Colonic mucosa (tissue), 4 donors: ENCODE measurements at regions not wholly inside any gene's neighbourhood (a gene's known extent, or its start where the extent isn't known, plus 50 kb on each side); places are given as distances from the start of the nearest gene placed in this dataset.
A peak's percentile ranks its signal among the peaks of the same experiment; 100 is the strongest.

Source experiments
- DNase-seq: peaks from one replicate; pipeline ENCODE4 v3.0.0-alpha.2; 2020
- H3K27ac ChIP-seq: fragments of 200-600 bp; one replicate; pipeline ENCODE4 v1.8.0; 2021
- H3K27me3 ChIP-seq: fragments of 200-600 bp; one replicate; pipeline ENCODE4 v1.8.0; 2021
- H3K36me3 ChIP-seq: fragments of 200-600 bp; one replicate; pipeline ENCODE4 v1.8.0; 2021
- H3K4me1 ChIP-seq: fragments of 200-600 bp; one replicate; pipeline ENCODE4 v1.8.0; 2021; ENCODE audit warnings: mild to moderate bottlenecking
- H3K4me3 ChIP-seq: fragments of 200-600 bp; one replicate; pipeline ENCODE4 v1.8.0; 2021
- H3K9ac ChIP-seq, 2 donors: one replicate each; pipeline ENCODE4 v1.7.0; 2013; ENCODE audit warnings: control low read depth in 2 of 2, low read depth in 2 of 2, low read length in 2 of 2
- H3K9me3 ChIP-seq: fragments of 200-600 bp; one replicate; pipeline ENCODE4 v1.8.0; 2021
- intact Hi-C: fragments of 100-400 bp; cut with DNase I; formaldehyde crosslinking; loops from one replicate; pipeline ENCODE4 v1.14.1; 2022
- TF ChIP-seq, protein P1 (sequence below): fragments of 200-600 bp; IDR thresholded peaks from one replicate; pipeline ENCODE4 v1.8.0; 2022; ENCODE audit warnings: antibody characterized with exemption, mild to moderate bottlenecking
- donor health status: healthy.
- donor health status: DM: no; HTN: no; CAD: no.
- donor health status: DM: no; HTN: no; CAD: no.

DNA sequence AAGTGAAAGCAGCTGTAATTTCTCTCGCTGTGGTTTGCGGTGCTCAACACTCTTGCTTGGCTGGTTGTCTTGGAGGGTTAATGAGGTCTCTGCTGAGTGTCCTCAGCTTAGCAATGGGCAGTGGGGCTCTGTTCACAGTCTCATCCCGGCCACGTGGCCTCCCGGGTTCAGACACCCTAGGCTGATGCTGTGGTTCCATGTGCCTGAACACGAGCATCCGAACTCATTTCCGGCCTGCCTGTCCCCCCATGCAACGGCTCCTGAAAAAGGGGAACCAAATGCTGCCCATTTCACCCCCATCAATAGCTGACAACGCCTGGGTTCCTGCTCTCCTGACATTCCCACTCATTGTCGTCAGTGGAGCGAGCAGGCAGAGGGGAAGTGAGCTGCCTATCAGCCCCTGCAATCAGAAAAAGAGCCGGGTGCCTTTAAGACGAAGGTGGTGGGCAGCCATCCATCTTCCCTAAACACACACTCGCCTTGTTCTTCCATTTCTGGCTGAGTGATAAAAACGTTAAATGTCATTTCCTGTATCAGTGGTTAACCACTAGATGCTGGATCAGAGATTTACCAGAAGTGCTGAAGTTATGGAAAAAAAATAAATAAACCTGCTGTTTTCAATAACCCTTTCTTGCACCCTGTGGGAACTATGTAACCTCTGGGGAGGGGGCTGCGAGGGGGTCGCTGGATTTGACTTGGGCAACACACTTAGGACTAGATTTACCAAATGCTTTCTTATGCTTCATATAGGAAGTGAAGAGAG is 60.3 kb upstream of the BCL2L14 start:
- peak; percentile 46 for DNase-seq
- H3K9me3 ChIP-seq = no peaks in the 10 kb centered on the region
- H3K27ac ChIP-seq = peak overlapping the region; percentile 23
- no peaks in the 10 kb centered on the region for H3K36me3 ChIP-seq
- H3K4me1 ChIP-seq = peaks cover 6% of the 10 kb centered on the region
- TF ChIP-seq, protein P1, sequence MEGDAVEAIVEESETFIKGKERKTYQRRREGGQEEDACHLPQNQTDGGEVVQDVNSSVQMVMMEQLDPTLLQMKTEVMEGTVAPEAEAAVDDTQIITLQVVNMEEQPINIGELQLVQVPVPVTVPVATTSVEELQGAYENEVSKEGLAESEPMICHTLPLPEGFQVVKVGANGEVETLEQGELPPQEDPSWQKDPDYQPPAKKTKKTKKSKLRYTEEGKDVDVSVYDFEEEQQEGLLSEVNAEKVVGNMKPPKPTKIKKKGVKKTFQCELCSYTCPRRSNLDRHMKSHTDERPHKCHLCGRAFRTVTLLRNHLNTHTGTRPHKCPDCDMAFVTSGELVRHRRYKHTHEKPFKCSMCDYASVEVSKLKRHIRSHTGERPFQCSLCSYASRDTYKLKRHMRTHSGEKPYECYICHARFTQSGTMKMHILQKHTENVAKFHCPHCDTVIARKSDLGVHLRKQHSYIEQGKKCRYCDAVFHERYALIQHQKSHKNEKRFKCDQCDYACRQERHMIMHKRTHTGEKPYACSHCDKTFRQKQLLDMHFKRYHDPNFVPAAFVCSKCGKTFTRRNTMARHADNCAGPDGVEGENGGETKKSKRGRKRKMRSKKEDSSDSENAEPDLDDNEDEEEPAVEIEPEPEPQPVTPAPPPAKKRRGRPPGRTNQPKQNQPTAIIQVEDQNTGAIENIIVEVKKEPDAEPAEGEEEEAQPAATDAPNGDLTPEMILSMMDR = no peak
- intact Hi-C loops = no loop called here
- H3K27me3 ChIP-seq = no peaks in the 10 kb centered on the region
- no peak overlapping the region for H3K4me3 ChIP-seq
- H3K9ac ChIP-seq = no peak overlapping the region

DNA sequence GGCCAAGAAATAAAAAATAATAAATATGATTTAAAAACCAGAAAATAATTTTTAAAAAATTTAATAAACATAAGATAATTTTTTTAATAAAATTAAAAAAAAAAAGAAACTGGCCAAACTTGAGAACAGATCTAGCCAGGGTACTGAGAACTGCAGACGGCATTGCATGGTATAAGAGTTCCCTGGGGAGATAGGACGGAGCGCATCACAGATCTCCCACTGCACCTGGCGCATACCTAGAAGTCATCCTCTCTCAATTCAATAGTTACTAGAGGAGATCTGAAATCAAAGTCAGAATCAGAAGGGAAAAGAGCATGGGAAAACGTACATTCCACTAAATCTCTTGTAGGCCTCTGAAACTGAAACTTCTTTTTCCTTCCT is 58.9 kb upstream of the BCL2L14 start:
- intact Hi-C loops = no loop called here
- H3K36me3 ChIP-seq = no peaks in the 10 kb centered on the region
- no peak overlapping the region for H3K27ac ChIP-seq
- TF ChIP-seq, protein P1 = no peak
- no peak for DNase-seq
- no peaks in the 10 kb centered on the region for H3K27me3 ChIP-seq
- H3K9me3 ChIP-seq = no peaks in the 10 kb centered on the region
- no peak overlapping the region for H3K9ac ChIP-seq
- H3K4me1 ChIP-seq = peaks cover 6% of the 10 kb centered on the region
- H3K4me3 ChIP-seq = no peak overlapping the region

DNA sequence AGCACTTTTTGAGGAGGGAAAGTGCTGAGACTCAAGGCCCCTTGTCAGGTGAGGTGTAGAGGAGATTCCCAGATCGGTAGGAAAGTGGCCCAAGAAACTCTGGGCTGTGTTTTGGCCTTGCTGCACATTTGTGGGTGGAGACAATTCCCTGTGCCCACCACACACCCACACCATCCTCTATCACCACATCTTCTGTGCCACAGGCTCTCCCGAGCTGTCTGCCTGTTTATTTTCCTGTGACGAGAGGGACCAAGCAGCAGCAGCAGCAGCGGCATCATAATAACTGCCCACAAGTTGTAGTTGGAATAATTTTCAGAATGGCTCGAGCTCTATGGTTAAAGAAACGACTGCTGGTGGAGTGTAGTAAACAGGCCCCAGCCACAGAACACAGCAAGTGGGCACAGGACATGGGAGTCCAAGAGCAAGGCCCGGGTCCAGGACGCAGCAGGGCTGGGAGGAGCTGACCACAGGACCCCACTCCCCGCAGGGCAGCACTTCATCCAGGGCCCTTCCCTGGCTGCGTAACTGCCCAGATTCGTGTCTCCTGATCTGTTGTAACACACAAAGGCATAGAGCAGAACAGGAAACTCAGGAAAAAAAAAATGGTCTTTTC is 55.6 kb upstream of the BCL2L14 start:
- intact Hi-C loops = no loop called here
- H3K27me3 ChIP-seq = no peaks in the 10 kb centered on the region
- H3K4me1 ChIP-seq = no peaks in the 10 kb centered on the region
- H3K27ac ChIP-seq = no peak overlapping the region
- no peaks in the 10 kb centered on the region for H3K36me3 ChIP-seq
- DNase-seq = no peak
- H3K9me3 ChIP-seq = no peaks in the 10 kb centered on the region
- no peak overlapping the region for H3K9ac ChIP-seq
- no peak overlapping the region for H3K4me3 ChIP-seq
- TF ChIP-seq, protein P1 = no peak

DNA sequence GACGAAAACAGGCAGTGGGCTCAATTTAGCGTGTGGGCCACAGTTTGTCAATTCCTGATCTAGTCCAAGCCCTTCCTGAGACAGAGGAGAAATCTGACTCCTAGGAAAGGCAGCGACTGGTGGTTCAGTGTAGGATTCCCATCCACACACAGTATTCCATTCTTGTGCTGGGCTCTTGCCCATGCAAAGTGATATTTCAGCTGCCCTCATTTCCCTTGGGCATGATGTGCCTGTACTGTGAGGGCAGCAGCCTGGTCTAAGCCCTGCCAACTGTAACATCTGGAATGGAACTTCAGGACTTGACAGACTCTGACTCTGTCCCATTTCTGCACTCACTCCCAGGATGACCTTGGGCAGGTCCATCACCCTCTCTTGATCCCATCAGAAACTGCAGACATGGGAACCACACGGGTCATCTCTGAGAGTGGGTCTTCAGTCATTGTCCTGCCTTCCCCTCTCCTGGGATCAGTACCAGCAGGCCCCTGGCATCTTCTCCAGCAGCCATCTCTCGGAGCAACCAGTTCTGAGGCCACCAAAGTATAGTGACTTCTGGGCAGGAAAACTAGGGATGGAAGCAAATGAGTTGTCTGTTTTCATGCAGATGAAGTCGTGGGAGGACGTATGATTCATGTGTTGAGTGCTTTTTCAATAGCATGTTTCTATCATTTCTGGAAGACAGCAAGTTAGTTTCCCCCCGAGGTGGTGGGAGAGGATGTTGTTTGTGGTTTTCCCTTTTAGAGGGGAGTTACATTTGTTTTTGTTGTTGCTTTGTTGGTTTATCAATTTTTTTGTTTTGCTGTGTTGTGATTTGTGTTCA is 54.2 kb upstream of the BCL2L14 start:
- TF ChIP-seq, protein P1 = no peak
- Histone ChIP-seq H3K9me3 (no peaks in the 10 kb centered on the region), H3K36me3 (no peaks in the 10 kb centered on the region), H3K4me3 (no peak overlapping the region), H3K27me3 (no peaks in the 10 kb centered on the region), H3K9ac (no peak overlapping the region), H3K27ac (no peak overlapping the region), H3K4me1 (no peaks in the 10 kb centered on the region)
- intact Hi-C loops = no loop called here
- DNase-seq = no peak

DNA sequence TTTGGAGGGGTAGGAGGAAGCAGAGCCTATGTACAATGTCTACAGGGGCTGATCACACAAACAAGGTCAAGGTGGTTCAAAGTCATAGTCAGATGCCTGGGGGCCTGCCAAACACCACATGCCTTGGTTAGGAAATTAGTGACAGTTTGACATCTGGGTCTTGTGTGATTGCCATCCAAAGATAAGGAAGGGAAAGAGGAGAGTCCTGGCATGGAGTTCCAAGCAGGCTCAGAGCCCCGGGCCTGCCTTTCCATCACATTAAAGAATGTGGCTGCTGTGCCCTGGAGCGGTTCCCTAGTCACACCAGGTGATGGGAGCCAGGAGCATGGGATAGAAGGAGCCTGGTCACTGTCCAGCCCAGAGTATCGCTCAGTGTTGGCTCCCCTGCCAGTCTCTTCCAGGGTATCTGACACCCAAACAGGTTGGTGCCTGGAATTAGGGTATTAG is 53.6 kb upstream of the BCL2L14 start:
- H3K9me3 ChIP-seq = no peaks in the 10 kb centered on the region
- no peak overlapping the region for H3K27ac ChIP-seq
- H3K4me3 ChIP-seq = no peak overlapping the region
- no peaks in the 10 kb centered on the region for H3K4me1 ChIP-seq
- H3K9ac ChIP-seq = no peak overlapping the region
- intact Hi-C loops = no loop called here
- TF ChIP-seq, protein P1 = no peak
- H3K27me3 ChIP-seq = no peaks in the 10 kb centered on the region
- no peaks in the 10 kb centered on the region for H3K36me3 ChIP-seq
- no peak for DNase-seq
